CD4-positive, CD25-positive, alpha-beta regulatory T cell (primary cell): ENCODE measurements at regions not wholly inside any gene's neighbourhood (a gene's known extent, or its start where the extent isn't known, plus 50 kb on each side); places are given as distances from the start of the nearest gene placed in this dataset.

ENCODE experiments used
- ATAC-seq, 2 donors: fragments of 150-1000 bp; cut with Tn5 transposase; one replicate each; pipeline ENCODE4 v1.10.0; 2021; ENCODE audit warnings: low read depth in 2 of 2, moderate number of reproducible peaks in 2 of 2, moderate library complexity in 1 of 2
- DNase-seq, 3 donors: peaks; one replicate each; pipeline versions ENCODE4 v3.0.0 to v3.0.0-alpha.2; 2012 to 2022; ENCODE audit warnings: mixed read lengths in 1 of 3
- H3K27ac ChIP-seq: one replicate; pipeline ENCODE4 v1.7.0; 2013; ENCODE audit warnings: mild to moderate bottlenecking, low read length; ENCODE audit not compliant: insufficient read depth, poor library complexity, severe bottlenecking
- H3K27me3 ChIP-seq: one replicate; pipeline ENCODE4 v1.7.0; 2013; ENCODE audit warnings: low read length; ENCODE audit not compliant: control insufficient read depth, insufficient read depth
- H3K36me3 ChIP-seq: one replicate; pipeline ENCODE4 v1.7.0; 2013; ENCODE audit warnings: mild to moderate bottlenecking, low read length, moderate library complexity; ENCODE audit not compliant: control insufficient read depth, insufficient read depth
- H3K4me1 ChIP-seq: 2 replicates; pipeline ENCODE4 v1.7.0; 2013; ENCODE audit warnings: mild to moderate bottlenecking, low read length; ENCODE audit not compliant: insufficient read depth, control insufficient read depth, poor library complexity, severe bottlenecking
- H3K4me3 ChIP-seq: one replicate; pipeline ENCODE4 v1.7.0; 2013; ENCODE audit warnings: low read depth, mild to moderate bottlenecking, low read length, moderate library complexity
- H3K9me3 ChIP-seq, 2 experiments: 1 replicate in 1 of 2; 2 replicates in 1 of 2; pipeline ENCODE4 v1.7.0; 2013; ENCODE audit warnings: low read length in 2 of 2, mild to moderate bottlenecking in 1 of 2, moderate library complexity in 1 of 2; ENCODE audit not compliant: control insufficient read depth in 2 of 2
- H3K27ac Mint-ChIP-seq, 3 donors: one replicate each; pipeline ENCODE4 v1.8.0; 2020 to 2022; ENCODE audit warnings: mild to moderate bottlenecking in 3 of 3, mixed read lengths in 3 of 3, moderate library complexity in 2 of 3
- H3K27me3 Mint-ChIP-seq: one replicate; pipeline ENCODE4 v1.8.0; 2022; ENCODE audit warnings: mild to moderate bottlenecking, mixed read lengths
- H3K36me3 Mint-ChIP-seq: one replicate; pipeline ENCODE4 v1.8.0; 2020; ENCODE audit warnings: mixed read lengths
- H3K4me1 Mint-ChIP-seq, 4 donors: one replicate each; pipeline ENCODE4 v1.8.0; 2020 to 2022; ENCODE audit warnings: mixed read lengths in 4 of 4, mild to moderate bottlenecking in 1 of 4
- H3K4me3 Mint-ChIP-seq, 4 donors: one replicate each; pipeline ENCODE4 v1.8.0; 2020 to 2022; ENCODE audit warnings: mild to moderate bottlenecking in 4 of 4, mixed read lengths in 4 of 4, moderate library complexity in 3 of 4
- H3K9me3 Mint-ChIP-seq, 7 donors: one replicate each; pipeline ENCODE4 v1.8.0; 2020 to 2022; ENCODE audit warnings: mixed read lengths in 7 of 7, mild to moderate bottlenecking in 3 of 7, moderate library complexity in 2 of 7

DNA sequence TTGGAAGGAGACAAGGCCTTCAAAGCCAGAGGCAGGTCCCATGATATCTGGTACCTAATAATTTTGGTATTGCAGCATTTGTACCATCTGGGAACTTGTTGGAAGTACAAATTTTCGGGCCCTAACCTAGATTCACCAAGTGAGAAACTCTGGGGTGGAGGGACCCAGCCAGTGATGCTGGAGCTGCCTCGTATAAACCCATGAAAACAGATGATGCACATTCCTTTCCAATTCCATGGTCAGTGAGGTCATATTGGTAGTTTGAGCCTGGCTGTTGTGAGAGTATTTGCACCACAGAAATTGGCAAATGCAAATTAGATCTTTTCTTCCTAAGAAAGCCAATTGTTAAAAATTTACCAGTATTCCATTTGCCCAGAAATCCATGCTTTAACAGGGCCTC, 269.6 kb upstream of the PLXNA2 start:
- no peak overlapping the region for H3K4me3 ChIP-seq
- Mint-ChIP-seq H3K27ac (no peak overlapping the region), H3K4me3 (no peak overlapping the region), H3K27me3 (no peaks in the 10 kb centered on the region), H3K9me3 (peaks cover 0 to 7% (median 0%) of the 10 kb centered on the region in 7 donors), H3K36me3 (no peaks in the 10 kb centered on the region), H3K4me1 (no peaks in the 10 kb centered on the region)
- no peaks in the 10 kb centered on the region for H3K27me3 ChIP-seq
- H3K9me3 ChIP-seq = no peaks in the 10 kb centered on the region
- ATAC-seq (no peak), DNase-seq (no peak)
- no peaks in the 10 kb centered on the region for H3K4me1 ChIP-seq
- no peaks in the 10 kb centered on the region for H3K36me3 ChIP-seq
- no peak overlapping the region for H3K27ac ChIP-seq

DNA sequence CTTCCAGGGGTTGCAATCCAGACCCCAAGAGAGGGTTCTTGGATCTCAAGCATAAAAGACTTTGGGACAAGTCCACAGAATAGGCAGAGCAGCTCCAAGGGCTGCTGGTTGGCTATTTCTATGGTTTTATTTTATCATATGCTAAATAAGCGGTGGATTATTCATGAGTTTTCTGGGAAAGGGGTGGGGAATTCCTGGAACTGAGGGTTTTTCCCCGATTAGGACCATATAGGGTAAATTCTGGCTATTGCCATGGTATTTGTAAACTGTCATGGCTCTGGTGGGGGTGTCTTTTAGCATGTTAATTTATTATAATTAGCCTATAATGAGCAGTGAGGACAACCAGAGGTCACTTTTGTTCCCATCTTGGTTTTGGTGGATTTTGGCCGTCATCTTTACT, 270.9 kb upstream of the PLXNA2 start:
- H3K27ac Mint-ChIP-seq = no peak overlapping the region
- no peak for DNase-seq
- no peaks in the 10 kb centered on the region for H3K4me1 Mint-ChIP-seq
- H3K27ac ChIP-seq = no peak overlapping the region
- H3K36me3 ChIP-seq = no peaks in the 10 kb centered on the region
- H3K27me3 Mint-ChIP-seq = no peaks in the 10 kb centered on the region
- H3K4me1 ChIP-seq = no peaks in the 10 kb centered on the region
- H3K27me3 ChIP-seq = no peaks in the 10 kb centered on the region
- H3K4me3 ChIP-seq = no peak overlapping the region
- no peaks in the 10 kb centered on the region for H3K36me3 Mint-ChIP-seq
- ATAC-seq = no peak
- H3K9me3 Mint-ChIP-seq = peaks cover 0 to 7% (median 0%) of the 10 kb centered on the region in 7 donors
- H3K4me3 Mint-ChIP-seq = no peak overlapping the region
- no peaks in the 10 kb centered on the region for H3K9me3 ChIP-seq

DNA sequence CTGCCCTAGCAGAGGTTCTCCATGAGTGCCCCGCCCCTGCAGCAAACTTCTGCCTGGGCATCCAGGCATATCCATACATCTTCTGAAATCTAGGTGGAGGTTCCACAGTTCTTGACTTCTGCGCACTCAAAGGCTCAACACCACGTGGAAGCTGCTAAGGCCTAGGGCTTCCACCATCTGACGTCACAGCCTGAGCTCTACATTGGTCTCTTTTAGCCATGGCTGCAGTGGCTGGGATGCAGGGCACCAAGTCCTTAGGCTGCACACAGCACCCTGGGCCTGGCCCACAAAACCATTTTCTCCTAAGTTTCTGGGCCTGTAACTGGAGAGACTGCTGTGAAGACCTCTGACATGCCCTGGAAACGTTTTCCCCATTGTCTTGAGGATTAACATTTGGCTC, 272.6 kb upstream of the PLXNA2 start:
- no peak overlapping the region for H3K27ac Mint-ChIP-seq
- ATAC-seq = no peak
- peaks cover 0 to 7% (median 1%) of the 10 kb centered on the region in 7 donors for H3K9me3 Mint-ChIP-seq

DNA sequence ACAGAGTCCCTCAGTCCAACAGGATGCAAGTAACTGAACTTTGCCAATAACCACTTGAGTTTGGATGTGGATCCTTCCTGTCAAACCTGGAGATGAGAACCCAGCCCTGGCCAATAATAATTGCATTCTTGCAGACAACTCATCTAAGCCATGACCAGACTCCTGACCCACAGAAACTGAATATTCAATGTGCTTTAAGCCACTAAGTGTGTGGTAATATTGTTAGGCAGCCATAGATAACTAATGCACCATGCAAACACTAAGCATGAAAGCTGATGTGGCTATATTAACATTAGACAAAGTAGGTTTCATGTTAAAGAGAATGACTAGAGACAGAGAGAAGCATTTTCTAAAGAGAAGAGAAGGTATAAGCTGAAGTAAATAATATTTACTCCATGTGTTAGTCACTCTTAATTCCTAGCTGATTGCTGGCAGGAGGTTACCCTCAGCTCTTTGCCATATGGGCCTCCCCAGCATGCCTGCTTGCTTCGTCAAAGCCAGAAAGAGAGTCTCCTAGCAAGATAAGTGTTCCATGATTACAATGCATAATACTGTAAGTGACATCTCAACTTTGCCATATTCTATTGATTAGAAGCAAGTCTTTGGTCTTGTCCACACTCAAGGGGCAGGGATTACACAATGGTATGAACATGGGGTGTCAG, 276.4 kb upstream of the PLXNA2 start:
- Histone ChIP-seq H3K27me3 (no peaks in the 10 kb centered on the region), H3K9me3 (no peaks in the 10 kb centered on the region), H3K36me3 (no peaks in the 10 kb centered on the region), H3K27ac (no peak overlapping the region), H3K4me3 (no peak overlapping the region), H3K4me1 (no peaks in the 10 kb centered on the region)
- ATAC-seq = no peak
- no peak overlapping the region for H3K27ac Mint-ChIP-seq
- H3K4me3 Mint-ChIP-seq = no peak overlapping the region
- peaks cover 0 to 7% (median 1%) of the 10 kb centered on the region in 7 donors for H3K9me3 Mint-ChIP-seq
- DNase-seq = no peak
- no peaks in the 10 kb centered on the region for H3K4me1 Mint-ChIP-seq
- no peaks in the 10 kb centered on the region for H3K27me3 Mint-ChIP-seq
- H3K36me3 Mint-ChIP-seq = no peaks in the 10 kb centered on the region

More for the DNA sequence above, 272.6 kb upstream of the PLXNA2 start:
- no peak overlapping the region for H3K27ac ChIP-seq
- H3K36me3 ChIP-seq = no peaks in the 10 kb centered on the region
- Mint-ChIP-seq H3K4me3 (no peak overlapping the region), H3K4me1 (no peaks in the 10 kb centered on the region), H3K36me3 (no peaks in the 10 kb centered on the region), H3K27me3 (no peaks in the 10 kb centered on the region)
- H3K9me3 ChIP-seq = no peaks in the 10 kb centered on the region
- H3K27me3 ChIP-seq = no peaks in the 10 kb centered on the region
- H3K4me1 ChIP-seq = no peaks in the 10 kb centered on the region
- no peak overlapping the region for H3K4me3 ChIP-seq
- no peak for DNase-seq

DNA sequence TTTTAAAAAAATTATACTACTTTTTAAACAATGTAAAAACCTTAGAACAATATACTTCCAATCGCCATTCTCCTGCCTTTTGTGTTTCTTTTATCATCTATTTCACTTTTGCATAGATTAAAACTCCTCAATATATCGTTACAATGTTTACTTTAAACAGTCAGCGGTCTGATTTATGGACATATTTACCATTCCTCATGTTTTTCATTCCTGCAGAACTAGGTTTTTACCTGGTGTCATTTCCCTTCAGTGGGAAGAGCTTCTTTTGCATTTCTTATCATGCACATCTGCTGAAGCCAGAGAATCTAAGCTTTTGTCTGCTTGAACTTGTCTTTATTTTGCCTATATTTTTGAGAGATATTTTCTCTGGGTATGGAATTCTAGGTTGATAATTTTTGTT, 277.4 kb upstream of the PLXNA2 start:
- no peak for DNase-seq
- H3K9me3 ChIP-seq = no peaks in the 10 kb centered on the region
- Mint-ChIP-seq H3K9me3 (peaks cover 0 to 7% (median 1%) of the 10 kb centered on the region in 7 donors), H3K27ac (no peak overlapping the region), H3K36me3 (no peaks in the 10 kb centered on the region), H3K4me1 (no peaks in the 10 kb centered on the region), H3K4me3 (no peak overlapping the region), H3K27me3 (no peaks in the 10 kb centered on the region)
- no peak overlapping the region for H3K27ac ChIP-seq
- no peaks in the 10 kb centered on the region for H3K36me3 ChIP-seq
- H3K4me3 ChIP-seq = no peak overlapping the region
- ATAC-seq = no peak
- H3K27me3 ChIP-seq = no peaks in the 10 kb centered on the region
- no peaks in the 10 kb centered on the region for H3K4me1 ChIP-seq

DNA sequence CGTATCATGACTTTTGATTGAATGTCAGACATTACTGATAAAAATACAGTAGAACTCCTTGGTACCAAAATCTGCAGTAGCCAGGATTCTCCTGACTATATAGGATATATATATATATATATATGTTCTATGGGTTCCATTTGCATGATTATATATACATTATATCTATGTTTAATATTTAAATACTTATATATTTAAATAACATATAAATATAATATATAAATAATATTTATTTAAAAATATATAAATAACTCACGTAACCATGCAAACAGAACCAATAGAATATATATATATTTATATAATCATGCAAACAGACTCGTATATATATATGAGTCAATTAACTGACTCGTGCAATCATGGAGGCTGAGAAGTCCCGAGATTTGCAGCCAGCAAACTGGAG, 278.8 kb upstream of the PLXNA2 start:
- no peak for ATAC-seq
- H3K4me1 ChIP-seq = no peaks in the 10 kb centered on the region
- H3K9me3 Mint-ChIP-seq = peaks cover 0 to 4% (median 0%) of the 10 kb centered on the region in 7 donors

DNA sequence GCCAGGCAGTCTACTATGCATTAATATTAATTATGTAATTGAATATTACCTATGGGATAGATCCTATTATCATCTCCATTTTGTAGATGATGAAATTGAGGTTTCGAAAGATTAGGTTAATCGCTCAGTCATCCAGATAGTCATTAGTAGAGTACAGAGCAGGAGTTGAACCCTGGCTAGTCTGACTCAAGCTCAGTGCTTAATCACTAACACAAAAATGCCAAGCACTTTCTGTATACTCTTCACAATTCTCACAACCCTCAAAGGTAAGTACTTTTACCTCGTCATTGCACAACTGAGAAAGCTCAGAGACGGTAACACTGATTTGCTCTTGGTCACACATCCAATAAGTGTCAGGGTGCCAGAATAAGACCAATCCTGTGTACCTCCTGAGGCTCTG, 280.2 kb upstream of the PLXNA2 start:
- no peak for ATAC-seq
- Mint-ChIP-seq H3K36me3 (no peaks in the 10 kb centered on the region), H3K27ac (no peak overlapping the region), H3K9me3 (peaks cover 0 to 2% (median 0%) of the 10 kb centered on the region in 7 donors), H3K4me3 (no peak overlapping the region), H3K4me1 (no peaks in the 10 kb centered on the region), H3K27me3 (no peaks in the 10 kb centered on the region)
- no peaks in the 10 kb centered on the region for H3K27me3 ChIP-seq
- no peak for DNase-seq
- no peaks in the 10 kb centered on the region for H3K36me3 ChIP-seq
- no peak overlapping the region for H3K27ac ChIP-seq
- no peaks in the 10 kb centered on the region for H3K9me3 ChIP-seq
- no peaks in the 10 kb centered on the region for H3K4me1 ChIP-seq
- no peak overlapping the region for H3K4me3 ChIP-seq

More for the DNA sequence above, 278.8 kb upstream of the PLXNA2 start:
- Mint-ChIP-seq H3K4me1 (no peaks in the 10 kb centered on the region), H3K4me3 (no peak overlapping the region), H3K27ac (no peak overlapping the region), H3K36me3 (no peaks in the 10 kb centered on the region), H3K27me3 (no peaks in the 10 kb centered on the region)
- Histone ChIP-seq H3K4me3 (no peak overlapping the region), H3K36me3 (no peaks in the 10 kb centered on the region), H3K27ac (no peak overlapping the region), H3K27me3 (no peaks in the 10 kb centered on the region), H3K9me3 (no peaks in the 10 kb centered on the region)
- DNase-seq = no peak

DNA sequence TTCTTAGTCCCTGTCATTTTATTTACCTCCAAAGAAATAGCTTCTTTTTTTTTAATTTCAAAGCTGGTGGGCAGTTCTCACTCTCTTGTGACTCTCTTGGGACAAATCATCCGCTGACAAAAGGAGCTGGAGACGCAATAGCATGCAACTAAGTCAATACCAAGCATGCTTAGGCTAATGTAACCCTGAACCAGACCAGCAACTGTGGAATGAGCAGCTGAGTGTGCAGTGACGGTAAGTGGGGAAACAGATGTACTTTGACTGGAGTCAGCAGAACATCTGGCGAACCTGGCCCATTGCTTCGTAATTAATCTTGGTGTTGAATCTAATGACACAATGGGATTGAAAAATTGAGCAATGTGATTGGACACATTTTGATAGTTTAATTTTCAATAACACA, 280.7 kb upstream of the PLXNA2 start:
- Mint-ChIP-seq H3K9me3 (peaks cover 0 to 2% (median 0%) of the 10 kb centered on the region in 7 donors), H3K4me3 (no peak overlapping the region), H3K36me3 (no peaks in the 10 kb centered on the region), H3K27ac (no peak overlapping the region), H3K27me3 (no peaks in the 10 kb centered on the region), H3K4me1 (no peaks in the 10 kb centered on the region)
- Histone ChIP-seq H3K27me3 (no peaks in the 10 kb centered on the region), H3K4me1 (no peaks in the 10 kb centered on the region), H3K36me3 (no peaks in the 10 kb centered on the region), H3K9me3 (no peaks in the 10 kb centered on the region), H3K4me3 (no peak overlapping the region), H3K27ac (no peak overlapping the region)
- DNase-seq (no peak), ATAC-seq (no peak)
